ENCODE measurements at regions not wholly inside any gene's neighbourhood (a gene's known extent, or its start where the extent isn't known, plus 50 kb on each side); places are given as distances from the start of the nearest gene placed in this dataset.

- no peak for TF ChIP-seq CTCF (IDR thresholded peaks at IDR 0.05)
- TF ChIP-seq POLR2A (IDR thresholded peaks at IDR 0.05) = no peak
These were observed 449.2 kb upstream of the SLC10A2 start for GRCh38 chr13:103515410-103515809.
